Heart left ventricle (tissue), 13 donors: ENCODE measurements at regions not wholly inside any gene's neighbourhood (a gene's known extent, or its start where the extent isn't known, plus 50 kb on each side); places are given as distances from the start of the nearest gene placed in this dataset.

ENCODE experiments used
- CTCF ChIP-seq, 12 donors: fragments of 200-600 bp; sonication (generic) in 4 of 12; IDR thresholded peaks; one replicate each; pipeline versions ENCODE4 v1.5.0 to v1.8.0; 2018 to 2022; ENCODE audit warnings: antibody characterized with exemption in 12 of 12, mild to moderate bottlenecking in 5 of 12
- POLR2A ChIP-seq, 2 donors: fragments of 450-650 bp; IDR thresholded peaks; one replicate each; pipeline ENCODE4 v1.6.1; 2017; ENCODE audit warnings: antibody characterized with exemption in 2 of 2, mild to moderate bottlenecking in 2 of 2, moderate library complexity in 2 of 2
- donor health status: ischemic (EF 13 %, LVEDD 7.1; RV severe dilation, severe dysfunction).
- donor health status: DM: no; HTN: yes; CAD: no.
- donor health status: DM: no; HTN: no; CAD: no.
- donor health status: ischemic (EF 25% LVEDD 6.9; RV normal size, moderate dysfunction).
- donor health status: ischemic (EF 25% LVEDD 5.7; RV mildly dilated, moderate dysfunction).
- donor health status: ischemic (EF 35%, LVEDD 5.7; RV mildly dilated, moderate dysfunction).
- donor health status: nonischemic (EF 11% LVEDD 7.7; RV severe dilation, severe dysfunction).
- donor health status: DM: yes; HTN: yes; CAD: no.
- donor health status: PGD.
- donor health status: ischemic (EF 29% LVEDD 5.4; RV normal size, mild dysfunction).
- donor health status: nonischemic (EF 23%, LVEDD 6.1; RV moderate dilation, normal function).

DNA sequence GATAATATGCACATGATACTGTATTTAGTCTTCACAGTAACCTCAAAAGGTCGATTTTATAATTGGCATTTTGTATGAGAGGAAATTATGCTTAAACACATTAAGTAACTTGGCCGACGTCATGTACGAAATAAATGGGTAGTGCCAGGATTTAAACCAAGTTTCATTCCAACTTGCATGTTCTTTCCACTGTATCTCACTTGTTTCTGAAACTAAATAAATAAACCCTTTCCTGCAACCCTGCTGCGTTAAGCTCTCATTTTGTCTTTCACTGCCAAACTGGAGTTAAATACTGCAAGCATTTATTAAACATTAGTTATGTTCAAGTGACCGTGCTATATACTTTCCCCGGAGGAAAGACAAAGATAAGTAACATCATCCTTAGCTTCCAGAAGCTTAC, 293.9 kb upstream of the PRKD1 start:
- TF ChIP-seq CTCF (IDR thresholded peaks at IDR 0.05): no peak
- TF ChIP-seq POLR2A (IDR thresholded peaks at IDR 0.05): no peak
